Epidermal melanocyte (primary cell): ENCODE measurements at regions not wholly inside any gene's neighbourhood (a gene's known extent, or its start where the extent isn't known, plus 50 kb on each side); places are given as distances from the start of the nearest gene placed in this dataset.
A peak's percentile ranks its signal among the peaks of the same experiment; 100 is the strongest.
"Not testable (repeated sequence)": the region's sequence is repeated elsewhere in the genome, so short reads cannot be mapped to it uniquely, and the experiment has no call there.

Experiments used
- DNase-seq: peaks from one replicate; pipeline ENCODE4 v3.0.0; 2011; ENCODE audit warnings: low spot score; ENCODE audit not compliant: insufficient read length

DNA sequence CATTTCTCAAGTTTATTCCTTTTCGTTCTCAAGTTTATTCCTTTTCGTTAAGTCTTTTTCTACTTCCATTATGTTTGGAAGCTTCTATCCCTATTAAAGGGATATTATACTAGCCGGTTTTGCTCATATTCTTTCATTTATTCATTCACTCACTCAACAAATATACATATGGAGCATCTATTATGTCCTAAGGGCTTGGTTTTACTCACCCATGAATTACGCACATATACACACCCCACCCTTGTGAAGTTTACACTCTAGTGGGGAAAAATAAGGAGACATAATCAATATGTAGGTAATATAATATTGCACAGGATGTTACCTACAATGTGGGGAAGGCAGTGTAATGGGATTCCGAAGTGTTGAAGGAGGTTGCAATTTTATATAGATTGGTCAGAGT is 90.5 kb downstream of the ACTL7B start:
- DNase-seq: no peak

DNA sequence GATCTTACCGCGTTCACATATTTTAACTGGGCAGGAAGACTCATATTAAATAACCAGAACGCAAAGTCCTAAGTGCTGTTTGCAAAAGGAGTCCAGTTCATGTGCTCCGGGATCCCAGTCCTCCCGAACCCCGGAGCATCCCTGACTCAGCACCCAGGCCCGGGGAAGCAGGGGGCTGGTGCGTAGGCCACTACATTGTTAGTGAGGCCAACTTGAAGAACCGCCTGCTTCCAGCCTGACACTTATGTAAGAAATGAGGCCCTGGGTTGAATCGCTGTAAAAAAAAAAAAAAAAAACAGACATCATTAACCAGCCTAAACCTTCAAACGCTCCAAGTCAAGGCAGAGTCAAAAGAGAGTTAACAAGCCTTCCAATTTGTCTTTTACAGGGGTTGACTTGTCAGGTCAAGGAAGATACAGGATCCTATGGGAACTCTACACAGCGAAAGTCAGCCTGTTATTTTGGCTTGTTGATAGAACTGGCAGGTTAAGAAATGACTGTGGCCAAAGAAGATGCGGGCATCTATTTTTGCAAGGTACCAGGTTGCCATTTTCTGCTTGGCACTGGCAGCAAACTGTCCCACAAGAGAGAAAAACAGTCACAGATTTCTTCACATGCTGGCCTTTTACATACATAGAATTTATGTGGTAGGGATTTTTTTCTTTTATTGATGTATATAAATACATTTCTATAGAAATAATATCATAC is 93.3 kb downstream of the ACTL7B start:
- no peak for DNase-seq

DNA sequence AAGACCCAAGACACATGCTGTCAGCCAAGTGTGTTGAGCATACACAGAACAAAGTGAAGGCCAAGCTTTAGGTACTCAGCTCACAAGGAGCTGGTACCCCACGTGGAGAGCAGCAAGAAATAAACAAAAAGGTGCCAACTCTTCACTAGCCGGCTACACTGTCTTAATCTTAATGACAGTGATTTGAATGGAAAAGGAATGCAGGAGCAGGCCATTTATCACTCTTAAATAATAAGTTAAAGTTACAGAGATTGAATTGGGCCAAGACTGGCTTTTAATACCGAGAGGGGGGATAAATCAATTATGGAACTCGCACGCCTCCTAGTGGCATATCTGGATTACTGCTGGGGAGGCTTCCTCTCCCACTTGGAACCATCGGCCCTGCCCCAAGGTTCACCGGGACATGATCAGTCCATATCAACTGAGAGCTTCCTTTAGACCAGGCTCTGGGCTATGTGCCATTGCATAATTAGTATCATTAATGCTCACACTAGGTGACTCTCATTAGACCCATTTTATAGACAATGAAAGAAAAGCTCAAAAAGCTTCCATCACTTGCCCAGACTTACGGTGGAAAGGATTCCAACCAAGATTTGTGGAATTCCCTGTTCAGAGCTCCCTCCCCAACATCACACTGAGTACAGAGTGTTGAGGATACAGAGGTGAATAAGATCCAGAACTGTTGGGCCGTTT is 94.0 kb downstream of the ACTL7B start:
- peak; percentile 80 for DNase-seq

DNA sequence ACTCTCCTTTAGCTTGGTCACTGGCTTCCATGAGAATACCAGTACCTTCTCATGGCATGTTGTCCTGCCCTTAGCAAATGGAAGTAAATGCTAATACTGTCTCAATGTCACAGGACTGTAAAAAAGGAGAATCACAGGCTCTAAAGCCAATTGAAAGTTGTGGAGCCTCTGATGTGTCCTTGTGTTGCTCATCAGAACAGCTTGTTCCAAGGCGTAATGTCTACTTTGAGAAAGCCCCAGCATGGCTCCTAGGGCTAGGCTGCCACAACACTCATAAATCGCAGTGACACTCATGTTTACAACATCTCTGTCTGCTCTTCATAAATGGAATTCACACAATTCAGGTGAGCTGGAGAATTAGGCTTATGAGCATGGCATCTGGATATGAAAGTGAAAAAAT is 94.9 kb downstream of the ACTL7B start:
- no peak for DNase-seq

DNA sequence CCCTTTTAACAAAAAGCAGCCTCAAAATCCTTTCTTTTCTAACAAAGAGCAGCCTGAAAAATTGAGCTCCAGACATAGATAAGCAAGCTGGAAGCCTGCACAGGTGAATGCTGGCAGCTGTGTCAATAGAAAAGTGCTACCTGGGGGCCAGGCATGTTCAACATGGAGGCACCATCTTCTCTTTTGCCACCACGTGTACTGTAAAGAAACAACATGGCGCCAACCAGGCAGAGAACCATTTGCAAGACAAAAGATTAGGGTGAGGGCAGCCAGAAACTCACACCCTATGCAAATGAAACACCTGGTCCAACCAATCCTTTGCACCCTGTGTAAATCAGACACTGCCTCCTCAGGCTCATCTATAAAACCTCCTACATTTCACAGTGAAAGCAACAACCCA is 96.0 kb downstream of the ACTL7B start:
- no peak for DNase-seq

DNA sequence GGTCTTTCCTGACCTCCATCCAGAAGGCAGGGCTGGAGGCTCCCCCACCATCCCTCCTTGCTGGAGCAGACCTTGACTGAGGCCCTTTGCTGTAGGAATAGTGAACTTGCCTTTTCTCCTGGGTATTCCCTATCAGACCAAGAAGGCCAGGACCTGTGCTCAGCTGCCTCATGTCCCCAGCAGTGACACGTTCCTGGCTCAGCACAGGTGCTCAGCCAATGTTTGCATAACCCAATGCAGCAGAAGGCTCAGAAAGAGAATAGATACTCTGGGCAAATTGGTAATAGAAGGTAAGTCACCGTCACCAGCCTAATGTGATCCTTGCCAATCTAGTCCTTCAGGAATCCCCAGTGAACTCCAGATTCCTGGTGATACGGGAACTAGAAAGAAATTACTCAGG is 96.4 kb downstream of the ACTL7B start:
- no peak for DNase-seq

DNA sequence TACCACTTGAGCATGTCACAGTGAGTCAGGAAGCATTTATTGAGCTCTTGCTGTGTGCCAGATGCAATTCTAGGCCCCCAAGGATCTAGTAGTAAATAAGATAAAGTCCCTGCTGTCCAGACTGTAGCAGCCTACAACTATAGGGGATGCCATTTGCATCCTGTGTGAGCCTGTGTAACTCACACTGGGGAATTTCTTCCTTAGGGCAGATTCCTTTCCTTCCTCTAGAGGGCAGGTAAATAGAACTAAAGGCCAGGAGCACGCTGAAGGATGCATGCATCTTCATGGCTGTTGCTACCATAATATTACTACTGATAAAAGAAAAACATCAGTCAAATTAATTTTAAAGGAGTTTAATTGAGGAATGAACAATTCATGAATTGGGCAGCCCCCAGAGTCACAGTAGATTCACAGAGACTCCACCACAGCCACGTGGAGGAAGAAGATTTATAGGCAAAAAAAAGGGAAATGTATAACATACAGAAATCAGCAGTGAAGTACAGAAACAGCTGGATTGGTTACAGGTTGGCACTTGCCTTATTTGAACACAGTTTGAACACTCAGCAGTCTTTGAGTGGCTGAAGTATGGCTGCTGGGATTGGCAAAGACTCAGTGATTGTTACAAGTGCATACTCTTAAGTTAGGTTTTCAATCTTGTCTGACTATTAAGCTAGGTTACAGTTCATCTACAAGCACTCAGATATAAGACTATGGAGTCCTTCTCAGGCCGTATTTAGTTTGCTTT is 98.9 kb downstream of the ACTL7B start:
- no peak for DNase-seq

DNA sequence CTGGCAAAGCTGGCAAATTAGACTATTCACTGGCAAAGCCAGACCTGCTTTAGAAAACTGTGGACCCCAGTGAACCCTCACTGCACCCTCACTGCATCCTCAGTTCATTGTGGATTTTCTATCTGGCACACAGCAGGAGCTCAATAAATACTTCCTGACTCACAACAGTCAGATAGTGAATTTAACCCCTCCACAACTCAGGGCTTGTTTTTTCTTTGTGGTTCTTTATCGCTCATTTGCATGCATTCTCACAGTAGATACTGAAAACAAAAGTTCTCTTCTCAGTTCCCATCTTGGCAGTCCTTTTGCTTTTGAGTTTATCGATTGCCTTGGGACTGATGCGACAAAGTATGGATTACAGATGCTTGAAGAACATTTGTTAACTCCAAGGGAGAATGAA is 99.8 kb downstream of the ACTL7B start:
- DNase-seq: no peak

DNA sequence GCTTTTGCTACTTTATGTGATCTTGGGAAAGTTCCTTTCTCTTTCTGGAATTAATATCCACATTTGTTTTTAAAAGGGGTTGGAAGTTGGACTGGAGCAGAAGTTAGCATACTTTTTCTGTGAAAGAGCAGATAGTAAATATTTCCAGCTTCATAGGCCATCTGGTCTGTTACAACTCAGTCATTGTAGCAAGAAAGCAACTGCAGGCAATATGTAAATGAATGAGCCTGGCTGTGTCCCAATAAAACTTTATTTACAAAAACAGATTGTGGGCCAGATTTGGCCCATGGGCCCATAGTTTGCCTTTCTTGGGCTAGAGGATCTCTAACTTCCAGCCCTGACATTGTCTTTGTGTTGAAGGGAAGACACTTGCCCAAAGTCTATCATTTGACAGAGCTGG is 104.4 kb downstream of the ACTL7B start:
- no peak for DNase-seq

DNA sequence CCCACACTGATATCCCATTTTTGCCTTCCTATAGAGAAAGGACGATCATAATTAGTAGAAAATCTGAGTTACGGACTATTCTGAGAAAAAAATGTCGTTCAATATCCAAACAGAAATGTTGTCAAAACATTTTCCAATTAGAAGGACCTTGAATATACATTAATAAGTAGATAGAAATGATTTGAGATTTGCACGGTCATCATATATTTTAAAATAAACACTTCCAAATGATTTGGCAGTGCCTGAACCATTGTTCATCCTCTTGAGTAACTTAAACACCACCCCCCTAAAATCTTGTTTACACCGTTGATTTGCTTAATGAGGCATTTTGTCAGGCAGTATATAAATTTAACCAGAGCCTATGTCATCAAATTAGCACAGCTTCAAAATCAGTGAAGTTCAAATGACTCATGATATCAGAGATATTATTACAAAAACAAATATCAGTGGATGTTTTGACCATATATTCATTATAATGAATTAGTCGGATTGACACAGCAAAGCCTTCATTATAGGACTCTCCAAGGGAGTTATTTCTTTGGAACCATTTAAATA is 105.0 kb downstream of the ACTL7B start:
- no peak for DNase-seq

DNA sequence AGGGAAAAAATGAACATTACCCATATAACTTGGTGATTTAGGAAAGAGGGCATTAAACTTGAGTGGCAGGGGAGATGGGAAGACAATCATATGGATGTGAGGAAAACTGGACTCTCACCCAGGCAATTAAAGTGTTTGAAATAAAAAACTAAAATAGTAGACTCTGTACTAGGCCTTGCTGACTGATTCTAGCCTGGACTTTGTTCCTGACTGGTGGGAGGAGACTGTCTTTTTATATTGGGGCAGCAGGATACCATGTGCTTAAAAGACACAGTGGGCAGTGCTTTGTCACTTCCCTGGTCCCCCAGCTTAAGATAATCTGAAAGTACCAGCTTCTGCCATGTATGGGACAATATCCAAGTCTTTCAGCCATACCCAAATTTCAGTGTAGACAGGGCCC is 107.0 kb downstream of the ACTL7B start:
- no peak for DNase-seq

DNA sequence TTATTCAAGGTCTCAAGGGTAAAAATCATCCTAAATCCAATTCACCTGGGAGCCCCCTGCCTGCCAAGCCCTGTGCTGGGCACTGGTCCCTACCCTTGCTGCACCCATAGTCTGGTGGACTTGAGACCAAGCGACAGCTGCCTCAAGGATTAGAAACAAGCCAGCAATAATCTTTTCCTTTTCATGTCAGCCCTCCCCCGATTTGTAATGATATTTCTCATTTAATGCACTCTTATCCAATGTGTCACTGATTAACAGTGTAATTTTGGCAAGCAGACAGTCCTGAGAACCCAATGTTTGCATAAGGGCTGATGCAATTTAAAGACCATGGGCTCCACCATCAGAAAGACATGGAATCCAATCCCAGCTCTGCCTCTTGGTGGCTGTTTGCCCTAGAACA is 108.9 kb downstream of the ACTL7B start:
- DNase-seq: no peak

DNA sequence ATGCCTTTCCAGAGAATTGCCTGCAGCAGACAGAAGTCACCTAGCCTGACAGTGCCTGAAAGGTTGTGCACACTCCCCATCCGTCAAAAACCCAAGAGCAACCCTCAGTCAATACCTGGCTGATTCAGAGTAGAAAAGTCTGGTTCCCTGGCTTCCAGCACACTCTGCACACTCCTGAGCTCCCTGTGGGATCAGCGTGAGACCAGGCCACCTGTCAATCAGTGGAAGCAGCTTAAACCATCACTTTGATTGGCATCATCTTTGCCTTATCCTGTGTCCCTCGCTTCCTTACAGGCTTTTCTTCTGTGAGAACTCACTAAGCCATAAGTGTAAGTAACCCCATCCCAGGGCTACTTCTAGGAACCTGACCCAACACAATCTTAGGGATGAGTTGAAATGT is 109.8 kb downstream of the ACTL7B start:
- no peak for DNase-seq

DNA sequence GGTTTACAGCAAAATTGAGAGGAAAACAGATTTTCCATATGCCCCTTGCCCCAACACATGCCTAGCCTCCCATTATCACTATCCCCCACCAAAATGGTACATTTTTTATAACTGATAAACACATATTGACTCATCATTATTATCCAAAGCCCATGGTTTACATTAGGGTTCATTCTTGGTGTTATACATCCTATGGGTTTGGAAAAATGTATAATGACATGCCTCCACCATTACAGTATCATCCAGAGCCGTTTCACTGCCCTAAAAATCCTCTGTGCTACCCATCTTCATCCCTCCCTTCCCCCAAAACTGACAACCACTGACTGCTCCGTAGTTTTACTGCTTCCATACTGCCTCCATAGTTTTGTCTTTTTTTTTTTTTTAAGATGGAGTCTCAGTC is 111.1 kb downstream of the ACTL7B start:
- no peak for DNase-seq

DNA sequence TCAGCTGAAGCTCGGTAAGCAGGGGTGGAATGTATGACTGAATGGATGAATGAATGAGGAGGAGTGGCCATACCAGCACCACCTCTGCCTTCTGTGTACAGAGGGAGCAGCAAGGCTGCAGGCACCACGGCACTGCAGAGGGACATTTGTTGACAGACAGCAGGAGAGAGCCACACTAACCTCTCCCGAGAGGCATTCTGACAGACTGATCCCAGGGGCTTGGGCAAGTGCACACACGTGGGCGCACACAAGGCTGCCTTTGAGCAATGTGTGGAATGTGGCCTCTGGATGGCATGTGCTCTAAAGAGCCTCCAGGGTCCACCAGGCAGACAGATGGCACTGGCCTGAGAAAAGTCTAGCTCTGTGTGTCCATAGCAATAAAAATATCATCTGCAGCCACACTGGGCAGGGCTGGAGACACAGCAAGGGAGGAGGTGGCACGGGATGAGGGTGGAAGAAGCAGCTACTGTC is 111.8 kb downstream of the ACTL7B start:
- peak; percentile 57 for DNase-seq

DNA sequence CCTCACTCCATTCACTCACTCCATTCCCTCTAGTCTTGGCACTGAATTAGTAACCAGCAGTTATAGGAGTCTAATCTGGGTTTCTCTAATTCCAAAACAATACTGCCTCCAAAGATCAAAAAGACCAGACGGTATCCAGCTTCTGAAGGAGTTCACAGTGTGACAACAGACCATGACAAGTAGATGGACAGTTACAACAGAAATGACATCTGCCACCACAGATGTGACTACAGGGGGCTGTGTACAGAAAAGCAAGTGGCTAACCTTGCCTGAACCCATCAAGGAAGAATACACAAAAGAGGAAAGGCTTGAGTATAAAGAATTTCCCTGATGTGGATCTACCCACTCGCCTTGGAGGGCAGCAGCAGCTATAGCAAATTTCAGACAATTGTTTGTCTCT is 112.4 kb downstream of the ACTL7B start:
- no peak for DNase-seq

DNA sequence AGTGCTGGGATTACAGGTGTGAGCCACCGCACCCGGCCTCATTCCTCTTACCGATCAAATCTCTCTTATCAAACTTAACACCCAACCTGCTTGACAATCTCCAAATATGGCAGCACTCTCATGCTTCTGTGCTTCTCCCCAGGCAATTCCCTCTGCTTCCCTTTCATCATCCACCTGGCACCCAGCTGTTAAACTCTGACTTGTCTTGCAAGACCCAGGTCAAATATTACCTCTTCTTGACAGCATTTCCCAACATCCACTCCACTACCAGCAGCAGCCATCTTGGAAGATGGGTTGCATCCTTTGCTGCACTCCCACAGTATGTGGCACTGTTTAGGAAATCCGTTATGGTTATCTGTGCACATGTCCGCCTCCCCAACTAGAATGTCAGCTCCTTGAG is 113.6 kb downstream of the ACTL7B start:
- DNase-seq: no peak

DNA sequence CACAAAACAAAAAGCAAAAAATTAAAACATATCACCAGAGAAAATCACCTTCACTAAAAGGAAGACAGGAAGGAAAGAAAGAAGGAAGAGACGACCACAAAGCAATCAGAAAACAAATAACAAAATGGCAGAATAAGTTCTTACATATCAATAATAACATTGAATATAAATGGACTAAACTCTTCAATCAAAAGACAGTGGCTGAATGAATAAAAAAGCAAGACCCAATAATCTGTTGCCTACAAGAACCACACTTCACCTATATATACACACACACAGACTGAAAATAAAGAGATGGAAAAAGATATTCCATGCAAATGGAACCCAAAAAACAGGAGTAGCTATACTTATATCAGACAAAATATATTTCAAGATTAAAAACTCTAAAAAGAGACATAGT is 124.5 kb downstream of the ACTL7B start:
- not testable (repeated sequence) for DNase-seq

DNA sequence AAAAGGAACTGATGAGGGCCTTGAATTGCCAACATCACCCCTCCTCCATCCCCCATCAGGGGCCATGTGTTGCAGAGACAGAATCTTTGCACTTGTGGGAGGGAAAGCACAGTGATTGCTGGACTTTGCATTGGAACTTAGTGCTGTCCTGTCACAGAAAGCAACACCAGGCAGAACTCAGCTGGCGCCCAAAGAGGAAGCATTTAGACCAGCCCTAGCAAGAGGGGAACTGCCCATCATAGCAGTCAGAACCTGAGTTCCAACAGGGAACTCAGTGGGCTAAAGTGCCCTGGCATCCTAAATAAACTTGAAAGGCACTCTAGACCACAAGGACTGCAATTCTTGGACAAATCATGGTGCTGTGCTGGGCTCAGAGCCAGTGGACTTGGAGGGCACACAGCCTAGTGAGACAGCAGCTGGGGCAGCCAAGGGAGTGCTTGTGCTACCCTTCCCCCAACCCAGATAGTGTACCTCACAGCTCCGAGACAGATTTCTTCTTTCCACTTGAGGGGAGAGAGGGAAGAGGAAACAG is 128.1 kb downstream of the ACTL7B start:
- DNase-seq: no peak

DNA sequence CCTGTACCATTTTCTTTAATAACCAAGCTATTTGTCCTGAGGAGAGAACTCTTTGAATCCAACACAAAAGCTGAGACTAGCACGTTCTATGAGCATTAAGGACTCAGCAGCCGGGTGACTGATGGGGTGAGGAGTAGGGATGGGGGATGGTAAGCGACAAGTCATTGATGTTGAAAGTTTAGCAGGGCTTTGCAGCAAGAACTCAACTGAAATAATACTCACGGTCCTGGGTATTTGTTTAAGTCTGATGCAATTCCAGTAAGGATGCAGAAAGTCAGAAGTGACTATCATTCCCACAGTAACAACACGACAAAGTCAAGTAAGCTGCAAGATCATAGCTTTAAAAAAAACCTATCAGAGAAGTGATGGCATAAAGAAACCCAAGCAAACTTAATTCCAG is 131.1 kb downstream of the ACTL7B start:
- DNase-seq: no peak

DNA sequence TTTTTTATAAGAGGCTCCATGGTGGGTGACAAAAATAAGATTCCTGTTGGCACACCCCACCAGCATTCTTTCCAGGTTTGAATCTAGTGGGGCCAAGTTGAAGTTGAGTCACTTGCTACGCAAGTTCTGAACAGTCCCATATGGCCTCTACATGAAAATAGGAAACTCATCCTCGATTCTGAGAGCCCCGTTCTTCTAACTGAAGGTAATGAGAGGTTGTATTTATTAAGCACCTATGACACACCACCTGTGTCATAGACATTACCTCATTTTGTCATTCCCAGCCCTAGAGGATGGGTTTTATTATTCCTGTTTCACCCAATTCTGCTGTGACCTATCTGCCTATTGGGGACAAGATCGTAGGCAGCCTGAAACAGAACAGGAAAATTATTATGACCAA is 131.7 kb downstream of the ACTL7B start:
- DNase-seq: no peak

DNA sequence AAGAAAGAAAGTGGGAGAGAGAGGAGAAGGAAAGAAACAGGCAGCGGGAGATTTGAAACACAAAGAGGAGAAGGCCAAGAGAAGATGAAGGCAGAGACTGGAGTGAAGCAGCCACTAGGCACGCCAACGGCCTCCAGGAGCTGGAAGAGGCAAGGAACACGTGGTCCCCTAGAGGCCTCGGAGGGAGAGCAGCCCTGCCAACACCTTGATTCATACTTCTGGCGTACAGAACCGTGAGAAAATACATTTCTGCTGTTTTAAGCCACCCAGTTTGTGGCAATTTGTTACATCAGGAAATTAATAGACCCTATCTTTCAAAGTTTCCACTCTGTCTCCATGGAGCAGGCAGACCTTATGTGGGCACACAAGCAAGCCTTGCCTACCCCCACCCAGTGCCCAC is 133.4 kb downstream of the ACTL7B start:
- DNase-seq: no peak
